ENCODE measurements at regions not wholly inside any gene's neighbourhood (a gene's known extent, or its start where the extent isn't known, plus 50 kb on each side); places are given as distances from the start of the nearest gene placed in this dataset.

DNA sequence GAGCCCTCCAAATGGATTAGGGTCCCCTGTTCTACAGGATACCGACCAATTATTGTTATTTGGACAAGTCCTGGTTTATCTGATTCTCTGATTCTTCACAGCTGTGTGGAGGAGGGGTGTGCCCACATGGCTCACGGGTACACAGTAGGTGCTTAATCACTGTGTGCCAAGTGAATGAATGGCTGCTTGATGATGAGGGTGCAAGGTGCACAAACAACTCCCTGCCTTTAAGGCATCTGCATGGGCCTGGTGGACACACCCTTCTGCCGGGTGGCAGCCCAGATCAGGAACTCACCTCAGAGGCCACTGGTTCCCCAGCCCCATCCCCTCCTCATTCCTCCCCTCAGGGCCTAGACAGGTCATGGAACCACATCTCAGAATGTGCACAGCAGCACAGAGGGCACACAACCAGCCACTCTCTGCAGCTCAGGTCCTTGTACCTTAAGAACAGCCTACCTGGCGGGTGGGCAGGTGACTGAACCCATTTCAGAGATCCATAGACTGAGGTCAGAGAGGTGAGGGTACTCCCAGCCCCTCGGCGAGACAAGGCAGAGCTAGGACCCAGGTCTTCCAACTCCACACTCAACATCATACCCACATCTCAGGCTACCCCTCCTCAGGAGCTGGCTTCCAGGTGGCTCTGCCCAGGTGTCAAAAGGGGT is 50.3 kb downstream of the SHANK2 start:
- TF ChIP-seq POLR2AphosphoS5 (IDR thresholded peaks at IDR 0.05; ENCODE audit: borderline replicate concordance, low read depth, low read length), result no peak
- no peak for TF ChIP-seq EZH2 (IDR thresholded peaks at IDR 0.05)
- TF ChIP-seq FOXP2 (optimal IDR thresholded peaks at IDR 0.05; ENCODE audit: control extremely low read depth, extremely low read length, insufficient read depth), result no peak

All from SK-N-MC (cell line).